Muscle of leg (tissue), 3 donors: ENCODE measurements at regions not wholly inside any gene's neighbourhood (a gene's known extent, or its start where the extent isn't known, plus 50 kb on each side); places are given as distances from the start of the nearest gene placed in this dataset.
"Not testable (repeated sequence)": the region's sequence is repeated elsewhere in the genome, so short reads cannot be mapped to it uniquely, and the experiment has no call there.

Source experiments
- DNase-seq: peaks from one replicate; pipeline ENCODE4 v3.0.0; 2013
- H3K27ac ChIP-seq: one replicate; pipeline ENCODE4 v1.5.1; 2013; ENCODE audit warnings: mild to moderate bottlenecking, low read length, control low read depth
- H3K27me3 ChIP-seq: one replicate; pipeline ENCODE4 v1.6.1; 2013; ENCODE audit warnings: low read length; ENCODE audit not compliant: control insufficient read depth, insufficient read depth
- H3K36me3 ChIP-seq: one replicate; pipeline ENCODE4 v1.6.1; 2013; ENCODE audit warnings: low read length; ENCODE audit not compliant: control insufficient read depth, insufficient read depth
- H3K4me1 ChIP-seq: one replicate; pipeline ENCODE4 v1.6.1; 2013; ENCODE audit warnings: low read length; ENCODE audit not compliant: control insufficient read depth, insufficient read depth
- H3K4me3 ChIP-seq: one replicate; pipeline ENCODE4 v1.5.1; 2013; ENCODE audit warnings: low read length, control low read depth
- H3K9me3 ChIP-seq: replicated peaks from 2 replicates; pipeline ENCODE4 v1.6.1; 2013; ENCODE audit warnings: low read depth, low read length; ENCODE audit not compliant: control insufficient read depth
- WGBS: methylation state at CpG from one replicate; pipeline ENCODE4 v1.1.5; 2013; ENCODE audit warnings: missing lambda C conversion rate; ENCODE audit not compliant: insufficient coverage; 5-methylcytosine and 5-hydroxymethylcytosine counted together

GRCh38 chr12:9450127-9450567 is 157.6 kb downstream of the KLRB1 start:
- not testable (repeated sequence) for H3K27ac ChIP-seq, H3K36me3 ChIP-seq, H3K27me3 ChIP-seq, H3K9me3 ChIP-seq, H3K4me1 ChIP-seq, H3K4me3 ChIP-seq
- peak; percentile 9 for DNase-seq
- WGBS: 55% methylated on average over 4 of the region's 20 CpGs

GRCh38 chr12:9449657-9450126 is 158.0 kb downstream of the KLRB1 start:
- not testable (repeated sequence) for H3K27me3 ChIP-seq, DNase-seq, H3K4me1 ChIP-seq, H3K9me3 ChIP-seq, H3K4me3 ChIP-seq, H3K27ac ChIP-seq, H3K36me3 ChIP-seq
- 89% methylated on average over 5 of the region's 9 CpGs for whole genome bisulfite sequencing

- no peaks in the 10 kb centered on the region for H3K9me3 ChIP-seq
- no peak for DNase-seq
- H3K4me1 ChIP-seq: no peaks in the 10 kb centered on the region
- 64% methylated on average over 5 of the region's 6 CpGs for WGBS
- no peak overlapping the region for H3K4me3 ChIP-seq
- no peaks in the 10 kb centered on the region for H3K27me3 ChIP-seq
- H3K36me3 ChIP-seq: no peaks in the 10 kb centered on the region
- H3K27ac ChIP-seq: no peak overlapping the region
Measured at GRCh38 chr12:9449181-9449580, 158.5 kb downstream of the KLRB1 start.

GRCh38 chr12:9448648-9449047 is 159.1 kb downstream of the KLRB1 start:
- DNase-seq, H3K36me3 ChIP-seq, H3K27ac ChIP-seq, H3K9me3 ChIP-seq, H3K27me3 ChIP-seq, H3K4me1 ChIP-seq: not testable (repeated sequence)
- peak overlapping the region; percentile 64 for H3K4me3 ChIP-seq
- WGBS: 36% methylated on average over 3 of the region's 10 CpGs

- under 1% methylated on average over 52 of the region's 61 CpGs for WGBS
- not testable (repeated sequence) for H3K4me1 ChIP-seq, H3K36me3 ChIP-seq, H3K27me3 ChIP-seq, H3K9me3 ChIP-seq
- peak; percentile 93 for DNase-seq
- peak overlapping the region; percentile 55 for H3K27ac ChIP-seq
- peak overlapping the region; percentile 64 for H3K4me3 ChIP-seq
Measured at GRCh38 chr12:9447791-9448614, 159.7 kb downstream of the KLRB1 start.

- 21% methylated on average over 4 of the region's 20 CpGs for WGBS
- H3K9me3 ChIP-seq, DNase-seq, H3K36me3 ChIP-seq, H3K27ac ChIP-seq, H3K27me3 ChIP-seq, H3K4me1 ChIP-seq: not testable (repeated sequence)
- peak overlapping the region; percentile 64 for H3K4me3 ChIP-seq
Measured at GRCh38 chr12:9446883-9447761, 160.6 kb downstream of the KLRB1 start.

- not testable (repeated sequence) for H3K27ac ChIP-seq, DNase-seq, H3K36me3 ChIP-seq, H3K9me3 ChIP-seq, H3K27me3 ChIP-seq, H3K4me3 ChIP-seq, H3K4me1 ChIP-seq
- 100% methylated on average over 1 of the region's 5 CpGs for WGBS
Measured at GRCh38 chr12:9440428-9440827, 167.3 kb downstream of the KLRB1 start.

GRCh38 chr12:9435682-9436081 is 172.0 kb downstream of the KLRB1 start:
- 75% methylated on average over 2 of the region's 15 CpGs for WGBS
- not testable (repeated sequence) for H3K27ac ChIP-seq

GRCh38 chr12:9430385-9430784 is 177.3 kb downstream of the KLRB1 start:
- no CpG with 5 or more reads among the region's 19 CpGs for WGBS
- not testable (repeated sequence) for H3K36me3 ChIP-seq, H3K27me3 ChIP-seq, H3K4me1 ChIP-seq, DNase-seq, H3K27ac ChIP-seq, H3K4me3 ChIP-seq, H3K9me3 ChIP-seq

More at GRCh38 chr12:9435682-9436081, 172.0 kb downstream of the KLRB1 start:
- not testable (repeated sequence) for H3K4me3 ChIP-seq, H3K4me1 ChIP-seq, H3K27me3 ChIP-seq, DNase-seq, H3K36me3 ChIP-seq, H3K9me3 ChIP-seq

- not testable (repeated sequence) for H3K4me1 ChIP-seq, H3K4me3 ChIP-seq, H3K27me3 ChIP-seq, DNase-seq, H3K36me3 ChIP-seq, H3K9me3 ChIP-seq, H3K27ac ChIP-seq
- 80% methylated on average over 2 of the region's 13 CpGs for WGBS
Measured at GRCh38 chr12:9428856-9429255, 178.9 kb downstream of the KLRB1 start.
